MM.1S (cell line): ENCODE measurements at regions not wholly inside any gene's neighbourhood (a gene's known extent, or its start where the extent isn't known, plus 50 kb on each side); places are given as distances from the start of the nearest gene placed in this dataset.

ENCODE experiments used
- DNase-seq: peaks from one replicate; pipeline ENCODE4 v3.0.0-alpha.2; 2015
- H2AFZ ChIP-seq: fragments of 300-600 bp; sonication (generic); 2 replicates; pipeline ENCODE4 v1.6.0; 2016; ENCODE audit warnings: antibody characterized with exemption, low read length
- H3F3A ChIP-seq: fragments of 300-600 bp; sonication (generic); 2 replicates; pipeline ENCODE4 v1.6.1; 2016; ENCODE audit warnings: mild to moderate bottlenecking, antibody characterized with exemption, low read length, moderate library complexity, mixed read lengths; ENCODE audit not compliant: insufficient read depth
- H3K27ac ChIP-seq: fragments of 300-600 bp; sonication (generic); 2 replicates; pipeline ENCODE4 v1.5.1; 2016; ENCODE audit warnings: mild to moderate bottlenecking, low read length
- H3K27me3 ChIP-seq: fragments of 300-600 bp; sonication (generic); replicated peaks from 2 replicates; pipeline ENCODE4 v1.6.0; 2016; ENCODE audit warnings: low read length; ENCODE audit not compliant: insufficient read depth
- H3K36me3 ChIP-seq: fragments of 300-600 bp; sonication (generic); replicated peaks from 2 replicates; pipeline ENCODE4 v1.6.1; 2016; ENCODE audit warnings: mild to moderate bottlenecking, low read length, mixed read lengths; ENCODE audit not compliant: insufficient read depth
- H3K4me1 ChIP-seq: fragments of 300-600 bp; sonication (generic); 2 replicates; pipeline ENCODE4 v1.6.1; 2016; ENCODE audit warnings: low read length, mixed read lengths
- H3K4me2 ChIP-seq: fragments of 300-600 bp; sonication (generic); 2 replicates; pipeline ENCODE4 v1.6.0; 2016; ENCODE audit warnings: low read depth, low read length
- H3K4me3 ChIP-seq: fragments of 300-600 bp; sonication (generic); 2 replicates; pipeline ENCODE4 v1.5.1; 2016; ENCODE audit warnings: low read length, mixed read lengths
- H3K79me2 ChIP-seq: fragments of 300-600 bp; sonication (generic); 2 replicates; pipeline ENCODE4 v1.6.1; 2016; ENCODE audit warnings: mixed run types, low read length, mixed read lengths
- H3K9ac ChIP-seq: fragments of 300-600 bp; sonication (generic); 2 replicates; pipeline ENCODE4 v1.6.1; 2016; ENCODE audit warnings: low read length, mixed read lengths
- H3K9me2 ChIP-seq: fragments of 300-600 bp; sonication (generic); replicated peaks from 2 replicates; pipeline ENCODE4 v1.6.1; 2016; ENCODE audit warnings: mild to moderate bottlenecking, low read length, mixed read lengths; ENCODE audit not compliant: insufficient read depth
- H3K9me3 ChIP-seq: fragments of 300-600 bp; sonication (generic); replicated peaks from 2 replicates; pipeline ENCODE4 v1.6.1; 2016; ENCODE audit warnings: mild to moderate bottlenecking, low read length, mixed read lengths; ENCODE audit not compliant: insufficient read depth
- H4K20me1 ChIP-seq: fragments of 300-600 bp; sonication (generic); 2 replicates; pipeline ENCODE4 v1.6.1; 2016; ENCODE audit warnings: mild to moderate bottlenecking, low read length, moderate library complexity, mixed read lengths; ENCODE audit not compliant: insufficient read depth
- CTCF ChIP-seq: fragments of 300-600 bp; sonication (generic); IDR thresholded peaks from 2 replicates; pipeline ENCODE4 v1.5.1; 2016; ENCODE audit warnings: antibody characterized with exemption, low read length, mixed read lengths
- EZH2 ChIP-seq: fragments of 300-600 bp; sonication (generic); optimal IDR thresholded peaks from 2 replicates; pipeline ENCODE3; 2017; ENCODE audit warnings: low read depth, mild to moderate bottlenecking, antibody characterized with exemption, low read length, mixed read lengths
- EZH2phosphoT487 ChIP-seq: fragments of 300-600 bp; sonication (generic); IDR thresholded peaks from 2 replicates; pipeline ENCODE4 v1.6.1; 2018; ENCODE audit warnings: antibody characterized with exemption, low read length

DNA sequence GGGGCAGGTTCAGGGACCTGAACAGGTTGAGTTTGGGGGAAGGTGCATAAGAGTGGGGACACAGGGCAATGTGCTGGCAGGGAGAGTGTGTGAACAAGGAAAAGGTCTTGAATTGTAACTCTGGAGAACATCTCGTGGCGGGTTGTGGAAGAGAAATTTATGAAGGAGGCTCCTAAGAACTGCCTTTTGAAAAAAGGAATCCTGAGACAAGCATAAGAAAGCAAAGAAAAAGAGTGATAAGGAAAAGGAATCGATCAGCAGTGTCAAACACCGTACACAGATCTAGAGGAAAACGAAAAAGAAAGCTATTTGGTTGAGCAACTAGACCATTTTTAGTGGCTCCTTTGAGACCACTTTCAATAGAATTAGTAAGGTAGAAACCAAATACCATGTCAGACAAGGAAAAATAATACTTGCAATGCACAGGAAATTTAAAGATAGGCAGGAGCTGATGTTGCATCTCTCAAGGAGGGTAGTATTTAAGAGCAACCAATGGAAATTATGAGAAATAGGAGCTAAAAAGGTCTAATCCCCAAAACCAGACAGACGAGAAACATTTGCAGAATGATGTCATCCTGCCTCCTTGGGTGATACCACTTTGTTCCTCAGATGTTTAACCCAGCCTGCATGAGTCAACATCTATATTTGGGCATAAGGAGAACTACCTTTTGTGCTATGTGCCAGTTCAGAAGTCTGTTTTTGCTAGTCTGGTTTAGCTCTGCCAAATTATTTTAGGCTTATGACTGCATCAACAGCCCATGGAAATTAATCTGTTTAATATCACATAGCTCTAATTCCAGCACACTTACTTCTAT, 64.5 kb upstream of the STK38L start:
- H3K4me1 ChIP-seq = peaks cover 67% of the 10 kb centered on the region
- H3K9me2 ChIP-seq = no peaks in the 10 kb centered on the region
- 0 out of 2 replicates have a peak overlapping the region, but pooled peaks have one; percentile 10 for H2AFZ ChIP-seq
- peak overlapping the region; percentile 85 for H3K4me2 ChIP-seq
- peak; percentile 97 for DNase-seq
- no peaks in the 10 kb centered on the region for H3K79me2 ChIP-seq
- no peaks in the 10 kb centered on the region for H3K9me3 ChIP-seq
- H3F3A ChIP-seq = peaks cover 33% of the 10 kb centered on the region
- TF ChIP-seq CTCF (no peak), EZH2phosphoT487 (no peak), EZH2 (no peak)
- peak overlapping the region; percentile 90 for H3K9ac ChIP-seq
- no peaks in the 10 kb centered on the region for H4K20me1 ChIP-seq
- no peaks in the 10 kb centered on the region for H3K36me3 ChIP-seq
- peak overlapping the region; percentile 97 for H3K27ac ChIP-seq
- no peaks in the 10 kb centered on the region for H3K27me3 ChIP-seq
- peak overlapping the region; percentile 58 for H3K4me3 ChIP-seq

DNA sequence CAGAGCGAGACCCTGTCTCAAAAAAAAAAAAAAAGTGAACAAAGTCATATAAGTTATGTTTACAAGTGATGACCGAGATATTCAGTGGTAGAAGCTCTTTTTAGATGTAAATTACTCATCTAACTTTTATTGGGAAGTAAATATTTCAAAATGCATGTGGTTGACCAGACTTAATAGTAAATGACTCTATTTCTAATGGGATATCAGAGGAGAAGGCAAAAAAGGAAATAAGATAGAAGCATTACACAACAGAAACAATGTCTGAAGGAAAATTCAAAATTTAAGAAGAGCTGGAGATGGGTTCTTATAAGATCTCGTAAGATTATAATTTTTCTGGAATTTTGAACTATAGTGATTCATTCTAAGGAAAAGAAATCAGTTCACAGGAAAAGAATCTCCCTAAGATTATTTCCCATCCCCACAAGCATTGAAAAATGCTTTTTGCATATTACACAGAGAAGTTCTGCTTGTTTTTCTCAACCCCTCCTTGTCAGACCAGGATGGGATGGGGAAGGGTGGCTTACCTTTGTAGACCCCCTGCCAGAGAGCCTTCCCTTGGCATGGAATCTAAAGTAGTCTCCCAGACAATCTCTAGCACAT, 63.1 kb upstream of the STK38L start:
- no peak overlapping the region for H3K9ac ChIP-seq
- H3K27me3 ChIP-seq = no peaks in the 10 kb centered on the region
- TF ChIP-seq EZH2 = no peak
- TF ChIP-seq EZH2phosphoT487 = no peak
- TF ChIP-seq CTCF = no peak
- H3F3A ChIP-seq = peaks cover 44% of the 10 kb centered on the region
- H3K36me3 ChIP-seq = no peaks in the 10 kb centered on the region
- no peaks in the 10 kb centered on the region for H3K79me2 ChIP-seq
- H3K27ac ChIP-seq = peak overlapping the region; percentile 97; the same call in 1 of the 2 replicates
- no peaks in the 10 kb centered on the region for H3K9me3 ChIP-seq
- H2AFZ ChIP-seq = no peak overlapping the region
- no peak overlapping the region for H3K4me3 ChIP-seq
- peaks cover 78% of the 10 kb centered on the region for H3K4me1 ChIP-seq
- H3K4me2 ChIP-seq = no peak overlapping the region
- H3K9me2 ChIP-seq = no peaks in the 10 kb centered on the region
- no peak for DNase-seq
- H4K20me1 ChIP-seq = no peaks in the 10 kb centered on the region

DNA sequence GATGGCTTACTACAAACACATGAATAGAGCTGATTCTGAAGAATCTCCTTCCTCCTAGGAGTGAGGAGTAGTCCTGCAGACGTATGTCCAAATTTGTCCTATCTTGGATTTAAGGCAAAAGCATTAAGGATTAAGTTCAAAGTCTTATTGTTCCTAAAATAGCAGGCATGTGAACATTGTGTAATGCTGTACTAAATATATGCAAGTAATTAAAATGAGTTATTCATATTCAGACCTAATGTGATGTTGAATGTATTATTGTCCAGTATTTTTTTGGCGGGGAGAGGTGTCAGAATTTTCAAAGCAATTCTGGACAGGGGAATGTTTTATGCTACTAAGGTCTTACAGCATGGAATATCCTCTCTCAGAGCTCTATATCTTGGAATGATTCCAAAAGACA, 60.7 kb upstream of the STK38L start:
- peaks cover 42% of the 10 kb centered on the region for H3F3A ChIP-seq
- no peak for DNase-seq

More for the DNA sequence above, 60.7 kb upstream of the STK38L start:
- Histone ChIP-seq H3K27ac (no peak overlapping the region), H2AFZ (no peak overlapping the region), H3K4me1 (peaks cover 72% of the 10 kb centered on the region), H3K9ac (no peak overlapping the region), H3K36me3 (no peaks in the 10 kb centered on the region), H3K27me3 (no peaks in the 10 kb centered on the region), H3K4me2 (no peak overlapping the region), H3K4me3 (no peak overlapping the region), H4K20me1 (no peaks in the 10 kb centered on the region), H3K9me3 (no peaks in the 10 kb centered on the region), H3K9me2 (no peaks in the 10 kb centered on the region), H3K79me2 (no peaks in the 10 kb centered on the region)
- no peak for TF ChIP-seq CTCF
